GM18858 (cell line): ENCODE measurements at regions not wholly inside any gene's neighbourhood (a gene's known extent, or its start where the extent isn't known, plus 50 kb on each side); places are given as distances from the start of the nearest gene placed in this dataset.
A peak's percentile ranks its signal among the peaks of the same experiment; 100 is the strongest.

Experiments used
- ATAC-seq: cut with Tn5 transposase; IDR thresholded peaks from one replicate; pipeline ENCODE4 v1.9.1; 2021; ENCODE audit not compliant: unreplicated experiment

GRCh38 chr4:138894709-138895108 lies 120.9 kb upstream of the NOCT start:
- no peak for ATAC-seq

- ATAC-seq = no peak
Observed at GRCh38 chr4:138894011-138894410, 121.6 kb upstream of the NOCT start.

- peak; percentile 56 for ATAC-seq
Observed at GRCh38 chr4:138892483-138893407, 122.8 kb upstream of the NOCT start.

- ATAC-seq = no peak
Observed at GRCh38 chr4:138891631-138892031, 124.0 kb upstream of the NOCT start.

- ATAC-seq = no peak
Observed at GRCh38 chr4:138890891-138891570, 124.5 kb upstream of the NOCT start.

- ATAC-seq = no peak
Observed at GRCh38 chr4:138889216-138889615, 126.4 kb upstream of the NOCT start.

- ATAC-seq = no peak
Observed at GRCh38 chr4:138887741-138888140, 127.8 kb upstream of the NOCT start.

GRCh38 chr4:138887341-138887740 lies 128.2 kb upstream of the NOCT start:
- no peak for ATAC-seq

GRCh38 chr4:138879757-138880156 lies 135.8 kb upstream of the NOCT start:
- ATAC-seq = no peak

- no peak for ATAC-seq
Observed at GRCh38 chr4:138875891-138876608, 139.5 kb upstream of the NOCT start.

- no peak for ATAC-seq
Observed at GRCh38 chr4:138871555-138871875, 144.1 kb upstream of the NOCT start.

GRCh38 chr4:138870737-138871554 lies 144.6 kb upstream of the NOCT start:
- peak; percentile 87 for ATAC-seq

GRCh38 chr4:138869631-138870030 lies 145.9 kb upstream of the NOCT start:
- no peak for ATAC-seq

GRCh38 chr4:138869165-138869564 lies 146.4 kb upstream of the NOCT start:
- ATAC-seq = no peak

GRCh38 chr4:138868562-138868961 lies 147.0 kb upstream of the NOCT start:
- no peak for ATAC-seq

GRCh38 chr4:138867404-138867803 lies 148.2 kb upstream of the NOCT start:
- no peak for ATAC-seq

- no peak for ATAC-seq
Observed at GRCh38 chr4:138866314-138866713, 149.3 kb upstream of the NOCT start.

- no peak for ATAC-seq
Observed at GRCh38 chr4:138865765-138866164, 149.8 kb upstream of the NOCT start.

GRCh38 chr4:138864961-138865720 lies 150.4 kb upstream of the NOCT start:
- no peak for ATAC-seq

GRCh38 chr4:138863160-138863559 lies 152.4 kb upstream of the NOCT start:
- no peak for ATAC-seq
